SK-N-SH (cell line): ENCODE measurements at regions not wholly inside any gene's neighbourhood (a gene's known extent, or its start where the extent isn't known, plus 50 kb on each side); places are given as distances from the start of the nearest gene placed in this dataset.
A peak's percentile ranks its signal among the peaks of the same experiment; 100 is the strongest.

ENCODE experiments used
- CTCF ChIA-PET: fragments of 300-600, 350-600 bp; formaldehyde crosslinking; extraction: SDS; loops from one replicate; lab custom pipeline; 2021; lab: Yijun Ruan, JAX
- POLR2A ChIA-PET: fragments of 350-600 bp; sonication (Branson Sonifier 250); formaldehyde crosslinking; extraction: SDS; loops from one replicate; lab custom pipeline; 2020; ENCODE audit warnings: antibody characterized with exemption, inconsistent platforms; lab: Yijun Ruan, JAX
- DNase-seq: peaks from one replicate; pipeline ENCODE4 v3.0.0; 2012
- H2AFZ ChIP-seq: fragments of 200-600 bp; sonication (generic); 2 replicates; pipeline ENCODE4 v1.8.1; 2016; ENCODE audit warnings: antibody characterized with exemption, mild to moderate bottlenecking, low read depth
- H3F3A ChIP-seq: fragments of 200-600 bp; sonication (generic); replicated peaks from 2 replicates; pipeline ENCODE3; 2016; ENCODE audit warnings: antibody characterized with exemption, mild to moderate bottlenecking; ENCODE audit not compliant: insufficient read depth
- H3K27ac ChIP-seq, 2 experiments: fragments of 200-500 bp in 1 of 2; fragments of 200-600 bp in 1 of 2; sonication (Bioruptor generic) in 1 of 2; sonication (generic), shearing (Covaris generic) in 1 of 2; 2 replicates each; pipeline versions ENCODE4 v1.5.1 to v1.6.1; 2014 to 2016; ENCODE audit warnings: low read depth in 2 of 2, inconsistent platforms in 1 of 2, low read length in 1 of 2, mild to moderate bottlenecking in 1 of 2, mixed read lengths in 1 of 2
- H3K27me3 ChIP-seq: fragments of 200-600 bp; sonication (generic), shearing (Covaris generic); 2 replicates; pipeline ENCODE4 v1.6.1; 2016; ENCODE audit warnings: mixed run types; ENCODE audit not compliant: insufficient read depth
- H3K36me3 ChIP-seq, 2 experiments: fragments of 200-500 bp in 1 of 2; fragments of 200-600 bp in 1 of 2; sonication (Bioruptor generic) in 1 of 2; sonication (generic) in 1 of 2; replicated peaks in 1 of 2; 2 replicates each; pipeline versions ENCODE3 to v1.5.1; 2014 to 2016; ENCODE audit warnings: low read length in 1 of 2, mild to moderate bottlenecking in 1 of 2; ENCODE audit not compliant: insufficient read depth in 2 of 2, control insufficient read depth in 1 of 2
- H3K4me1 ChIP-seq, 2 experiments: fragments of 200-500 bp in 1 of 2; fragments of 200-600 bp in 1 of 2; sonication (Bioruptor generic) in 1 of 2; sonication (generic), shearing (Covaris generic) in 1 of 2; 2 replicates each; pipeline versions ENCODE4 v1.5.1 to v1.6.1; 2014 to 2016; ENCODE audit warnings: low read depth in 1 of 2, low read length in 1 of 2, mixed run types in 1 of 2; ENCODE audit not compliant: insufficient read depth in 2 of 2, control insufficient read depth in 1 of 2
- H3K4me2 ChIP-seq: fragments of 200-600 bp; sonication (generic), shearing (Covaris generic); 2 replicates; pipeline ENCODE4 v1.6.1; 2017; ENCODE audit warnings: mixed run types
- H3K4me3 ChIP-seq, 2 experiments: fragments of 200-500 bp in 1 of 2; fragments of 200-600 bp in 1 of 2; sonication (Bioruptor generic) in 1 of 2; sonication (generic), shearing (Covaris generic) in 1 of 2; 2 replicates each; pipeline versions ENCODE4 v1.5.1 to v1.8.1; 2014 to 2016; ENCODE audit warnings: low read depth in 2 of 2, inconsistent platforms in 1 of 2, low read length in 1 of 2, mild to moderate bottlenecking in 1 of 2, mixed read lengths in 1 of 2, moderate library complexity in 1 of 2
- H3K79me2 ChIP-seq: fragments of 200-600 bp; sonication (generic); 2 replicates; pipeline ENCODE4 v1.8.1; 2017; ENCODE audit warnings: mild to moderate bottlenecking; ENCODE audit not compliant: insufficient read depth
- H3K9ac ChIP-seq: fragments of 200-600 bp; sonication (generic); 2 replicates; pipeline ENCODE4 v1.6.1; 2017; ENCODE audit warnings: mixed run types
- H3K9me2 ChIP-seq: fragments of 200-600 bp; sonication (generic); 2 replicates; pipeline ENCODE4 v1.6.1; 2017; ENCODE audit warnings: mixed run types
- H3K9me3 ChIP-seq: fragments of 200-600 bp; sonication (generic); 2 replicates; pipeline ENCODE4 v1.6.1; 2017; ENCODE audit warnings: mixed run types, mild to moderate bottlenecking, moderate library complexity
- H4K20me1 ChIP-seq: fragments of 200-600 bp; sonication (generic); 2 replicates; pipeline ENCODE4 v1.6.1; 2017; ENCODE audit warnings: mild to moderate bottlenecking, mixed run types; ENCODE audit not compliant: insufficient read depth
- CHD2 ChIP-seq: fragments of 150-350 bp; IDR thresholded peaks from 2 replicates; pipeline ENCODE4 v1.6.1; 2018; ENCODE audit warnings: low read length; ENCODE audit not compliant: partially characterized antibody
- CTCF ChIP-seq: fragments of 200-600 bp; sonication (generic); IDR thresholded peaks from 2 replicates; pipeline ENCODE4 v1.6.1; 2017; ENCODE audit warnings: antibody characterized with exemption, mild to moderate bottlenecking, moderate library complexity
- ELF1 ChIP-seq: IDR thresholded peaks from 2 replicates; pipeline ENCODE4 v1.4.0; 2012
- EP300 ChIP-seq, 2 experiments: IDR thresholded peaks; 2 replicates each; pipeline versions ENCODE4 v1.4.0 to v1.6.1; 2012; ENCODE audit warnings: borderline replicate concordance in 1 of 2, low read depth in 1 of 2, low read length in 1 of 2
- EZH2phosphoT487 ChIP-seq: fragments of 200-600 bp; sonication (generic); IDR thresholded peaks from 2 replicates; pipeline ENCODE4 v1.6.1; 2017; ENCODE audit warnings: low read depth, mixed run types, mild to moderate bottlenecking, antibody characterized with exemption, moderate library complexity, borderline replicate concordance
- FOSL2 ChIP-seq: IDR thresholded peaks from 2 replicates; pipeline ENCODE4 v1.4.0; 2012; ENCODE audit warnings: low read depth, mild to moderate bottlenecking, moderate library complexity, borderline replicate concordance
- FOXJ3 ChIP-seq: sonication (generic); formaldehyde crosslinking; IDR thresholded peaks from 2 replicates; pipeline ENCODE4 v1.5.1; 2020; ENCODE audit warnings: mild to moderate bottlenecking, missing genetic modification reagents
- FOXM1 ChIP-seq: IDR thresholded peaks from 2 replicates; pipeline ENCODE4 v1.4.0; 2012; ENCODE audit warnings: low read depth, mild to moderate bottlenecking
- GABPA ChIP-seq: IDR thresholded peaks from 2 replicates; pipeline ENCODE4 v1.4.0; 2012; ENCODE audit warnings: low read depth, mild to moderate bottlenecking
- GATA2 ChIP-seq: sonication (generic); formaldehyde crosslinking; IDR thresholded peaks from 2 replicates; pipeline ENCODE4 v1.5.0; 2020; ENCODE audit warnings: mild to moderate bottlenecking, missing genetic modification reagents
- JUND ChIP-seq: IDR thresholded peaks from 2 replicates; pipeline ENCODE4 v1.4.0; 2012
- MAX ChIP-seq: IDR thresholded peaks from 2 replicates; pipeline ENCODE4 v1.4.0; 2012; ENCODE audit warnings: low read depth
- MEF2A ChIP-seq: IDR thresholded peaks from 2 replicates; pipeline ENCODE4 v1.4.0; 2012; ENCODE audit warnings: low read depth, borderline replicate concordance
- MXI1 ChIP-seq: IDR thresholded peaks from 2 replicates; pipeline ENCODE4 v1.6.1; 2012; ENCODE audit warnings: mild to moderate bottlenecking, low read depth, low read length, improper control_type of control experiment
- NRF1 ChIP-seq: IDR thresholded peaks from 2 replicates; pipeline ENCODE4 v1.6.1; 2012; ENCODE audit warnings: low read depth, mild to moderate bottlenecking, low read length
- POLR2AphosphoS5 ChIP-seq: IDR thresholded peaks from 2 replicates; pipeline ENCODE4 v1.6.1; 2012; ENCODE audit warnings: low read depth, low read length
- RAD21 ChIP-seq: IDR thresholded peaks from 2 replicates; pipeline ENCODE4 v1.6.1; 2012; ENCODE audit warnings: mild to moderate bottlenecking, low read length
- RCOR1 ChIP-seq: fragments of 150-350 bp; IDR thresholded peaks from 2 replicates; pipeline ENCODE4 v1.6.1; 2017; ENCODE audit warnings: antibody characterized with exemption, low read length
- RFX5 ChIP-seq: IDR thresholded peaks from 2 replicates; pipeline ENCODE4 v1.6.1; 2012; ENCODE audit warnings: mild to moderate bottlenecking, improper control_type of control experiment, low read length
- SIN3A ChIP-seq: IDR thresholded peaks from 2 replicates; pipeline ENCODE4 v1.6.1; 2012; ENCODE audit warnings: low read depth, mild to moderate bottlenecking, low read length, moderate library complexity, borderline replicate concordance
- SMC3 ChIP-seq: IDR thresholded peaks from 2 replicates; pipeline ENCODE4 v1.6.1; 2012; ENCODE audit warnings: low read depth, low read length, improper control_type of control experiment
- TAF1 ChIP-seq: IDR thresholded peaks from 2 replicates; pipeline ENCODE4 v1.6.1; 2012; ENCODE audit warnings: low read depth, mild to moderate bottlenecking, low read length, moderate library complexity, borderline replicate concordance
- TCF12 ChIP-seq: IDR thresholded peaks from 2 replicates; pipeline ENCODE4 v1.4.0; 2012
- TEAD4 ChIP-seq: IDR thresholded peaks from 2 replicates; pipeline ENCODE4 v1.4.0; 2012; ENCODE audit warnings: mild to moderate bottlenecking, borderline replicate concordance; ENCODE audit not compliant: insufficient read depth
- USF1 ChIP-seq: IDR thresholded peaks from 2 replicates; pipeline ENCODE4 v1.4.0; 2012; ENCODE audit warnings: low read depth, borderline replicate concordance
- YY1 ChIP-seq: IDR thresholded peaks from 2 replicates; pipeline ENCODE4 v1.4.0; 2012; ENCODE audit warnings: low read depth, mild to moderate bottlenecking
- WGBS: methylation state at CpG from one replicate; pipeline ENCODE4 v1.1.6; 2017; ENCODE audit warnings: low lambda C conversion rate; 5-methylcytosine and 5-hydroxymethylcytosine counted together
- TF ChIP-seq, protein P1 (sequence below): fragments of 150-350 bp; IDR thresholded peaks from 2 replicates; pipeline ENCODE4 v1.6.1; 2016; ENCODE audit warnings: mild to moderate bottlenecking, low read depth, low read length
- TF ChIP-seq, protein P2 (sequence below): IDR thresholded peaks from 2 replicates; pipeline ENCODE4 v1.6.1; 2012; ENCODE audit warnings: mild to moderate bottlenecking, low read depth, low read length, moderate library complexity

- Histone ChIP-seq H3K9me2 (no peaks in the 10 kb centered on the region), H3F3A (peaks cover 14% of the 10 kb centered on the region), H4K20me1 (no peaks in the 10 kb centered on the region), H2AFZ (no peak overlapping the region), H3K9me3 (no peaks in the 10 kb centered on the region), H3K36me3 (no peaks in the 10 kb centered on the region), H3K27ac (peak overlapping the region; percentile 86 to 92; a peak in 3 of 4 replicates), H3K79me2 (no peaks in the 10 kb centered on the region), H3K4me3 (no peak overlapping the region), H3K27me3 (no peaks in the 10 kb centered on the region), H3K9ac (no peak overlapping the region), H3K4me2 (no peak overlapping the region), H3K4me1 (peaks cover 18 to 22% of the 10 kb centered on the region in 2 experiments; a peak in 3 of 4 replicates)
- DNase-seq: no peak
- ChIA-PET CTCF (interaction anchor here (0.7 to 1.0 kb wide), 2 partner anchors 8 to 1001 kb away, joined by 3 to 4 read pairs; no protein-coding TSS in a partner anchor), POLR2A (no interaction called here)
- 67% methylated on average over 1 of the region's 1 CpG for WGBS
- no peak for TF ChIP-seq RCOR1
- no peak for TF ChIP-seq FOXM1
- TF ChIP-seq CTCF: no peak
- no peak for TF ChIP-seq GABPA
- TF ChIP-seq MAX: peak; percentile 72
- no peak for TF ChIP-seq RAD21
- no peak for TF ChIP-seq RFX5
- TF ChIP-seq, protein P1, sequence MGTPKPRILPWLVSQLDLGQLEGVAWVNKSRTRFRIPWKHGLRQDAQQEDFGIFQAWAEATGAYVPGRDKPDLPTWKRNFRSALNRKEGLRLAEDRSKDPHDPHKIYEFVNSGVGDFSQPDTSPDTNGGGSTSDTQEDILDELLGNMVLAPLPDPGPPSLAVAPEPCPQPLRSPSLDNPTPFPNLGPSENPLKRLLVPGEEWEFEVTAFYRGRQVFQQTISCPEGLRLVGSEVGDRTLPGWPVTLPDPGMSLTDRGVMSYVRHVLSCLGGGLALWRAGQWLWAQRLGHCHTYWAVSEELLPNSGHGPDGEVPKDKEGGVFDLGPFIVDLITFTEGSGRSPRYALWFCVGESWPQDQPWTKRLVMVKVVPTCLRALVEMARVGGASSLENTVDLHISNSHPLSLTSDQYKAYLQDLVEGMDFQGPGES: no peak
- TF ChIP-seq FOSL2: peak; percentile 72; the same call in 1 of the 2 replicates
- TF ChIP-seq, protein P2, sequence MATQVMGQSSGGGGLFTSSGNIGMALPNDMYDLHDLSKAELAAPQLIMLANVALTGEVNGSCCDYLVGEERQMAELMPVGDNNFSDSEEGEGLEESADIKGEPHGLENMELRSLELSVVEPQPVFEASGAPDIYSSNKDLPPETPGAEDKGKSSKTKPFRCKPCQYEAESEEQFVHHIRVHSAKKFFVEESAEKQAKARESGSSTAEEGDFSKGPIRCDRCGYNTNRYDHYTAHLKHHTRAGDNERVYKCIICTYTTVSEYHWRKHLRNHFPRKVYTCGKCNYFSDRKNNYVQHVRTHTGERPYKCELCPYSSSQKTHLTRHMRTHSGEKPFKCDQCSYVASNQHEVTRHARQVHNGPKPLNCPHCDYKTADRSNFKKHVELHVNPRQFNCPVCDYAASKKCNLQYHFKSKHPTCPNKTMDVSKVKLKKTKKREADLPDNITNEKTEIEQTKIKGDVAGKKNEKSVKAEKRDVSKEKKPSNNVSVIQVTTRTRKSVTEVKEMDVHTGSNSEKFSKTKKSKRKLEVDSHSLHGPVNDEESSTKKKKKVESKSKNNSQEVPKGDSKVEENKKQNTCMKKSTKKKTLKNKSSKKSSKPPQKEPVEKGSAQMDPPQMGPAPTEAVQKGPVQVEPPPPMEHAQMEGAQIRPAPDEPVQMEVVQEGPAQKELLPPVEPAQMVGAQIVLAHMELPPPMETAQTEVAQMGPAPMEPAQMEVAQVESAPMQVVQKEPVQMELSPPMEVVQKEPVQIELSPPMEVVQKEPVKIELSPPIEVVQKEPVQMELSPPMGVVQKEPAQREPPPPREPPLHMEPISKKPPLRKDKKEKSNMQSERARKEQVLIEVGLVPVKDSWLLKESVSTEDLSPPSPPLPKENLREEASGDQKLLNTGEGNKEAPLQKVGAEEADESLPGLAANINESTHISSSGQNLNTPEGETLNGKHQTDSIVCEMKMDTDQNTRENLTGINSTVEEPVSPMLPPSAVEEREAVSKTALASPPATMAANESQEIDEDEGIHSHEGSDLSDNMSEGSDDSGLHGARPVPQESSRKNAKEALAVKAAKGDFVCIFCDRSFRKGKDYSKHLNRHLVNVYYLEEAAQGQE: no peak
- no peak for TF ChIP-seq YY1
- no peak for TF ChIP-seq USF1
- TF ChIP-seq SMC3: no peak
- TF ChIP-seq CHD2: no peak
- TF ChIP-seq TEAD4: peak; percentile 45; the same call in 1 of the 2 replicates
- peak; percentile 73 for TF ChIP-seq JUND
- TF ChIP-seq MXI1: no peak
- TF ChIP-seq SIN3A: no peak
- peak; percentile 89 for TF ChIP-seq TCF12
- TF ChIP-seq EP300 (IDR thresholded peaks at IDR 0.05; ENCODE audit: borderline replicate concordance in 1 of 2, low read depth in 1 of 2, low read length in 1 of 2): peak in 1 of 2 experiments; percentile 72; a peak in 2 of 4 replicates
- no peak for TF ChIP-seq FOXJ3
- TF ChIP-seq MEF2A: peak; percentile 22; the same call in 1 of the 2 replicates
- TF ChIP-seq GATA2 (CRISPR knock-in tag): no peak
- TF ChIP-seq POLR2AphosphoS5: peak; percentile 49; the same call in 1 of the 2 replicates
- TF ChIP-seq EZH2phosphoT487: no peak
- no peak for TF ChIP-seq TAF1
- no peak for TF ChIP-seq NRF1
- TF ChIP-seq ELF1: no peak
These were observed 89.7 kb upstream of the RGS1 start for GRCh38 chr1:192485692-192486436.
